ENCODE measurements at regions not wholly inside any gene's neighbourhood (a gene's known extent, or its start where the extent isn't known, plus 50 kb on each side); places are given as distances from the start of the nearest gene placed in this dataset.

DNA sequence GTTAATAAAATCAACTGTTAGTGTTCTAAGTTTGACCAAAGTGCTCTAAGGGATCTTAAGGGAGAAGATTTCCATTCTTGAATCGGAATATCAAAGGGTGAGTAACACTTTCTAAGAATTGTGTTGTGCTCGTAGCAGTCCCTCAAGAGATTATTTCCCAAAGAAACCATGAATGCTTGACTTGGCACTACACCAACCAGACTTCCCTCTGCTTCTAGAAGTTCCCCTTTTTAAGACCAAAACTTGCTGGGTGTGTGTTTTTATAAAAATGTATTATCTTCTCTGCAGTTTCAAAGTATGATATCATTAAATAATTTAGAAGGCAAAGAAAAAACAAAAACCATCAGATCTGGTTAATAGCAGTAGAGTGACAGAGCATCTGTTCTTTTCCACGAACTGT is 522.0 kb upstream of the FAM98A start:
- TF ChIP-seq ZBED1 (IDR thresholded peaks at IDR 0.05; ENCODE audit: borderline replicate concordance), result no peak
- TF ChIP-seq EZH2 (IDR thresholded peaks at IDR 0.05; ENCODE audit: borderline replicate concordance, control insufficient read depth, low read depth, low read length), result no peak
- TF ChIP-seq, protein P1, sequence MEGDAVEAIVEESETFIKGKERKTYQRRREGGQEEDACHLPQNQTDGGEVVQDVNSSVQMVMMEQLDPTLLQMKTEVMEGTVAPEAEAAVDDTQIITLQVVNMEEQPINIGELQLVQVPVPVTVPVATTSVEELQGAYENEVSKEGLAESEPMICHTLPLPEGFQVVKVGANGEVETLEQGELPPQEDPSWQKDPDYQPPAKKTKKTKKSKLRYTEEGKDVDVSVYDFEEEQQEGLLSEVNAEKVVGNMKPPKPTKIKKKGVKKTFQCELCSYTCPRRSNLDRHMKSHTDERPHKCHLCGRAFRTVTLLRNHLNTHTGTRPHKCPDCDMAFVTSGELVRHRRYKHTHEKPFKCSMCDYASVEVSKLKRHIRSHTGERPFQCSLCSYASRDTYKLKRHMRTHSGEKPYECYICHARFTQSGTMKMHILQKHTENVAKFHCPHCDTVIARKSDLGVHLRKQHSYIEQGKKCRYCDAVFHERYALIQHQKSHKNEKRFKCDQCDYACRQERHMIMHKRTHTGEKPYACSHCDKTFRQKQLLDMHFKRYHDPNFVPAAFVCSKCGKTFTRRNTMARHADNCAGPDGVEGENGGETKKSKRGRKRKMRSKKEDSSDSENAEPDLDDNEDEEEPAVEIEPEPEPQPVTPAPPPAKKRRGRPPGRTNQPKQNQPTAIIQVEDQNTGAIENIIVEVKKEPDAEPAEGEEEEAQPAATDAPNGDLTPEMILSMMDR (IDR thresholded peaks at IDR 0.05 in 2 of 3, conservative IDR thresholded peaks at IDR 0.05 in 1 of 3; ENCODE audit: control insufficient read depth in 2 of 3, extremely low read depth in 1 of 3, insufficient read depth in 1 of 3, low read depth in 3 of 3, low read length in 3 of 3), result no peak
- no peak for TF ChIP-seq FOXM1 (IDR thresholded peaks at IDR 0.05; ENCODE audit: low read depth, low read length)
- TF ChIP-seq RAD21 (IDR thresholded peaks at IDR 0.05; ENCODE audit: insufficient read depth, low read depth, low read length), result no peak
- no peak for TF ChIP-seq NFYB (IDR thresholded peaks at IDR 0.05; ENCODE audit: insufficient read depth, low read depth, low read length)

All from GM12878 (cell line).